HG03159 (cell line): ENCODE measurements at regions not wholly inside any gene's neighbourhood (a gene's known extent, or its start where the extent isn't known, plus 50 kb on each side); places are given as distances from the start of the nearest gene placed in this dataset.
"Not testable (repeated sequence)": the region's sequence is repeated elsewhere in the genome, so short reads cannot be mapped to it uniquely, and the experiment has no call there.

Experiments
- ATAC-seq: cut with Tn5 transposase; IDR thresholded peaks from one replicate; pipeline ENCODE4 v1.9.1; 2021; ENCODE audit warnings: mild to moderate bottlenecking, moderate library complexity; ENCODE audit not compliant: unreplicated experiment

- no peak for ATAC-seq
Observed at GRCh38 chr17:31798205-31798724, 60.8 kb downstream of the COPRS start.

GRCh38 chr17:31795941-31796340 lies 63.1 kb downstream of the COPRS start:
- ATAC-seq: not testable (repeated sequence)

- no peak for ATAC-seq
Observed at GRCh38 chr17:31794111-31794510, 64.9 kb downstream of the COPRS start.

- not testable (repeated sequence) for ATAC-seq
Observed at GRCh38 chr17:31793634-31794033, 65.4 kb downstream of the COPRS start.

DNA sequence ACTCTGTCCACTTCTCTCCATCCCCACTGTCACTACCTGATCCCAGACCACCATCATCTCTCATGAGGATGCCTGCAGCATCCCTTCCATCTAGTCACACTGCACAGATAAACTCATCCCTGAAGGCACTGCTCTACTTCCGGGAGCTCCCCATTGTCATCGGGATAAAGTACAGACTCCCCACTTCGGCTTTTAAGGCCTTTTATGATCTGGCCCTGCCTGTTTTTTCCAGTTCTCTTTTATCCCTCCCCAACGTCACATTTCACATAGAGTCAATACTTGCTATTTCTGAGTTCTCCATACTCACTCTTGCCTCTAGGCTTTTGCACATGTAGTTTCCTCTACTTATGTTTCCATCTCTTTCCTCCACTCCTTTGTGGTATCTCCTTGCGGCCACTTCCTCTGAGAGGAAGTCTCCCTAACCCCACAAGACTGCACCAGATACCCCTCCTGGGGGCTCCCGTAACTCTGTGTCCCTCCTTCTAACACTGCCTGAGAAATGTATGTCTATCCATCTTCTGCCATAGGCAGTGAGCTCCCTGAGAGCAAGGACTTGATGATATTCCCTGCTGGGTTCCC lies 66.9 kb downstream of the COPRS start:
- no peak for ATAC-seq

DNA sequence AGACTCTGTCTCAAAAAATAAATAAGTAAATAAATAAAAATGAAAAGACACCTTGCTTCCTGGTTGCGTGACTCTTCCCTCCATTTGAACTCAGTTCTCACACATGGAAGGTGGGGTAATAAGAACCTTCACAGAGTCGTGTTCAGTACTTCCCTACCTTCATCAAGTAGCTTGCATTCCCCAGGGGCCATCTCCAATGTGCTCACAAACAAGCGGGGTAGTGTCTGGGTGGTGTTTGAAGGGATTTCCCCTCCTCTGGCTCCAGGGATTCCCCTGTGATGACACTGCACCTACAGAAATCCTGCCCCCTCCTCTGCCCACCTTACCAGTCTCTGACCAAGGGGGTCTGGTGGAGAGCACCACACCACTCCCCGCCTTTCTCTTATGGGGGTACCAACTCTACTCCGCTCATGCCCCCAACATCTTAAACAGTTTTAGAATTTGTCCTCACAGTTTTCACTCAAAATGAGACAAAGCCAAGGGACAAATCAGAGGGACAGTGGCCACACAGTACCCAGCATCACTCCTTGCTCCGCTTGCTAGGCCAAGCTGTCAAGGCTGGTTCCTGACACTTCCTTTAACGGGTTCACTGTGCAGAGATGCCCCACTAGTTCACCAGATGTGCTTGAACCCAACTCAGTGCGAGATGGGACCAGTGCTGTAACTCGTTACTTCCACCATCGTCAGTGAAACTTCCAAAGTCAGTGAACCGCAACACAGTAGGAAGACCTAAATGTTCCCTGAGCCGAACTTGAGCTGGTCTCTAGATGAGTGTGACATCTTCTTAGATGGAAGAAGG lies 69.1 kb downstream of the COPRS start:
- no peak for ATAC-seq

DNA sequence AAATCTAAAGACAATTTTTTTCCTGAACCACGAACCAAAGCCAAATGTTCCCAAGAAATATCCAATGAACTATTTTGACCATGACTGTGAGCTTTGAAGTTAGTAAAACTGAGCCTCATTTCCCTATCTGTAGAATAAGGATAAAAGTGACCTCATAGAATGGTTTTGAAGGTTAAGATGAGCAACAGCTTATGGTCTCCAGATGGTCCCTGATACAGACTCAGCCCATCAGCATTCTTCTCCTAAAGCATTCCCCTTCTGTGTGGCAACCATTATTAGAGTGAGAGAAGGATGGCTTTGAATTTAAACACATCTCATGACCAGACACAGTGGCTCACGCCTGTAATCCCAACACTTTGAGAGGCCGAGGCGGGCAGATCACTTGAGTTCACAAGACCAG lies 70.1 kb downstream of the COPRS start:
- no peak for ATAC-seq

GRCh38 chr17:31788571-31788946 lies 70.5 kb downstream of the COPRS start:
- ATAC-seq: no peak

DNA sequence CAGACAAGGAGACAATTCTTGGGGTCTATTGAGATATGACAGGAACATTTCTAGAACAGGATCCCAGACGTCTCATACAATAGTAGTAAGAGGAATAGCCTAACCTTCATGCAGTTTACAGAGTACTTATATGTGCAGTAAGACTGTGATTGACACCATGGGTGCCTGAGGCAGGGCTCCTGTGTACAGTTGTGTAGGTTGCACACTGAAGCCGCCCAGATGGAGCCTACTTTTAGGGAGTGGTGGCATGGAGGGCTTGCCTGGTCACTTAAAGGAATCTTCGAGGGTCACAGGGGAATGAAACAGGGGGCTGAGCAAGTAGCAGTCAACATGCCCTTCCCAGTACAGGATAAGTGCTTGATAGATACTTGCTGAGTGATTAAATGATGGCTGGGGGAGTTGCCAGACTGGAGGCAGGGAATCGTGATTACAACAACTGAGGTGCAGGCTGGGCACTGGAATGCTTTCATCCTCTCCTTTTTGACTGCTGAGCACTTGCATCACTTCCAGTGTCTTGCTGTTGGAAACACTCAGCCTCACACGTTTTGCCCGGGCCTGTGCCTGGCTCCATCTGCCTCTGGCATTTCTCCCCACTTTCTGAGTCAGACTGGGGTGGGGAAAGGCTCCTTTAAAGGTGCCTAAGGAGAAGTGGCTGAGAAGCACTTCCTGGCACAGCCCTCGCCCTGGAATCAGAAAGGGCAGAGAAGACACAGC lies 71.0 kb downstream of the COPRS start:
- ATAC-seq: no peak

DNA sequence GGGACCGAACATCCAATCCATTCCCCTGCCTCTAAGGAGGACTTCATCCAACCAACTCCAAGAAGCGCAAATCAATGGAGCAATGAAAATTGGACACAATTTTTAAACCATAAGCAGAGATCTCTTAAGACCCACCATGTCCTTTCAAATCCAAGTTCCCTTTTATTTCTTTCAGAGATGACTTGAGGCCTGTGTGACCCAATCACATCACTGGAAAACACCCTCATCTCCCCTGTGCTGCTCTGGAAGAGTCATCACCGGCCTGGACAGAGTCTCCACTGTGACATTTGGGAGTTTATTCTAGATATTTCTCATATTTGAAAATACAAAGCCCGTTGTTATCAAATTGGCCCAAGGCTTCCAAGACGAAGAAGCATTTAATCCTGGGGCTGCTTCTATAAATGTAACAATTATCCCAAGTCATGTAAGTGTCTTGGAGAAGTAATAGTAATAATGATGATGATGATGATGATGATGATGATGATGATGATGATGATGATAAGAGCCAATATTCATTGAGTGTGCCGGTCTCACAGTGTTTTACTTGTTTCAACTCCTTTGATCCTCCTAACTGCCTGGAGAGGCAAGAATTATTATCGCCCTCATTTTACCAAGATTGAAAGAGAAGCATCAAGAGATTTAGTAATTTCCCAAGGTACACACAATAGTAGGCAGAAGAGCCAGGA lies 72.1 kb downstream of the COPRS start:
- no peak for ATAC-seq

DNA sequence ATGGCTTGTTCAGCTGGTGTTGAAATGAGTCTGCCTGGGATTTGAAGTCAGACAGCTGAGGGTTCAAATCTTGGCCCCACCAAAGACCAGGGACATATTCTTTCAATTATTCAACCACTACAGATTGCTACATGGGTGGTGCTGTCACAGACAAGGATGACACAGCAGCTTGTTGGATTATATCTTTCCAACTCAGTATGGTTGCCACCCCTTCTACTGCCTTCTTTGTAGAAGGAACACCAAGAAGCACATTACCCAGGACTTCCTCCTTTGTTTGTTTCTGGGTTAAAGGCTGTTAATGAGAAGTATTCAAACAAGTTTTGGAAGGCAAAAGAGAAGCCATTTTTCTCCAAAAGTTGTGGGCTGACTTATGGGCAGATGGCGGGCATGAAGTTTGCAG lies 78.6 kb downstream of the COPRS start:
- ATAC-seq: no peak

GRCh38 chr17:31778523-31778922 lies 80.5 kb downstream of the COPRS start:
- ATAC-seq: no peak

- ATAC-seq: not testable (repeated sequence)
Observed at GRCh38 chr17:31771328-31771727, 87.7 kb downstream of the COPRS start.

GRCh38 chr17:31770501-31770900 lies 88.5 kb downstream of the COPRS start:
- not testable (repeated sequence) for ATAC-seq

DNA sequence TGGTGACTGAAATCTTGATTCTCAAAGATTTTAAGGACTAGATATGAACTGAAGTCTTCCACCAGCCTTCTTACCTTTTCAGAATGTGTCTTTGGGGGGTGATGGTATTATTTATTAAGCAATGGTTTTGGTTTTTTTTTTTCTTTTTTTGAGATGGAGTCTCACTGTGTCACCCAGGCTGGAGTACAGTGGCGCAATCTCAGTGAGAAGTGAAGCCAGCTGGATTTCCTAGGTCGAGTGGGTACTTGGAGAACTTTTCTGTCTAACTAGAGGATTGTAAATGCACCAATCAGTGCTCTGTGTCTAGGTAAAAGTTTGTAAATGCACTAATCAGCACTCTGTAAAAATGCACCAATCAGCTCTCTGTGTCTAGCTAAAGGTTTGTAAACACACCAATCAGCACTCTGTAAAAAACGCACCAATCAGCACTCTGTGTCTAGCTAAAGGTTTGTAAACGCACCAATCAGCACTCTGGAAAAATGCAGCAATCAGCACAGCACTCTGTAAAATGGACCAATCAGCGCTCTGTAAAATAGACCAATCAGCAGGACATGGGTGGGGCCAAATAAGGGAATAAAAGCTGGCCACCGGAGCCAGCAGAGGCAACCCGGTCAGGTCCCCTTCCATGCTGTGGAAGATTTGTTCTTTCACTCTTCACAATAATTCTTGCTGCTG lies 97.1 kb downstream of the COPRS start:
- ATAC-seq: not testable (repeated sequence)

DNA sequence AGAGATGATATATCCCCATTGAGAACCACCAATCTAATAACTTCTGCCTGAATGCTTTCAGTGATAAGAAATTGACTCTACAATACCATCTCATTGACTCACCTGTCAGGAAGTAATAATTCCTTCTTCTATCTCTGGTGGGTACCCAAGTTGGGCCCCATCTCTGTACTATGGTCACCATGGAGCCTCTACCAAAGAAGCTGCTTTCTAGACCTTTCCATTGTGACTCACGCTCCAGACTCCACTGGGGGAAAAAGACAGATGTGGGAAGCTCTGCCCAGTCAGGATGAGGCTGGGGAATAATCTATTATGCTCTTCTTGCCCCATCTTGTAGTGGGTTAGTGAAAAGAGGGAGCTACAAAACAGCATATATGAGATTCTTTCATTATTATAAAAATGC lies 100.4 kb downstream of the COPRS start:
- ATAC-seq: no peak

- ATAC-seq: no peak
Observed at GRCh38 chr17:31757097-31757496, 101.9 kb downstream of the COPRS start.

DNA sequence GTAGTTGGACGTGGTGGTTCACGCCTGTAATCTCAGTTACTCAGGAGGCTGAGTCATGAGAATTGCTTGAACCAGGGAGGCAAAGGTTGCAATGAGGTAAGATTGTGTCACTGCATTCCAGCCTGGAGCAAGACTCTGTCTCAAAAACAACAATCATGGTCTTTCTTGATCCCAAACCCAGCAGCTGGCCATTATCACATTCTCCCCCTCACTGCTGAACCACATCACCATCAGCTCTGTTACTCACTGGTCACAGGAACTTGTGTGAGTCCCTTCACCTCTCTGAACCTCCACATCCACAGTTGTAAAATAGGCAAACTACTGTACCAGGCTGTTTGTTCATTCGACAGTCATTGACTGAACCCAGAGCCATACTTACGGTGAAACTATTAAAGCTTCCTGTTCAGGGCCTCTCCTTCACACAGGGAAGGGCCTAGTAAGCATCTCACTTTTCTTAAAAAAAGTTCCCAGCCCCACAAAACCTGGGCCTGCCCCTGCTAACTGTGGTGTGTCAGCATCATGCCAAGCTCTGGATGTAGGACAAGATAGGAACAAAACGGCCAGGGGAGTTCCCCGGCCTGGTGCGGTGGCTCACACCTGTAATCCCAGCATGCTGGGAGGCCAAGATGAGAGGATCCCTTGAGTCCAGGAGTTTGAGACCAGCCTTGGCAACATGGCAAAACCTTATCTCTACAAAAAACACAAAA lies 104.7 kb downstream of the COPRS start:
- no peak for ATAC-seq

GRCh38 chr17:31753011-31753410 lies 106.0 kb downstream of the COPRS start:
- ATAC-seq: no peak

DNA sequence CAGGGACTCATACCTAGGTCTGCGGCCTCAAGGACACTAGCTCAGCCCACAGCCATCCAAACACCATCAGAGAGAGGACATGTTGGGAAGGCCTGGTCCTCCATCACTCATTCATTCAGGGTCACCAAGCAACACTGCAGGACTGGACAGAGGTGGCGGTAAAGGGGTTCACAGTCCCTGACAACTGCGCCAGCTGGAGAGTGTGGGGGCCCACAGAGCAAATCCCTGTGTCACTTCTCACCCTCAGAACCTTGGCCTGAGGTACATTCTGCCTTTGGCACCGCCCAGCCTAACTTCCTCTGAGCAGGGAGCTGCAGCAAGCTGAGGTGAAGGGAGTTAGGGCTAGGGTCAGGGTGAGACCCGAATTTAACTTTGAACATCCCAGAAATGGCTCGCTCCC lies 106.5 kb downstream of the COPRS start:
- ATAC-seq: no peak
